NCI-H187 treated with DMSO at 0.1 percent for 48 hours (cell line): ENCODE measurements at regions not wholly inside any gene's neighbourhood (a gene's known extent, or its start where the extent isn't known, plus 50 kb on each side); places are given as distances from the start of the nearest gene placed in this dataset.

Experiments
- DNase-seq: peaks from one replicate; lab custom pipeline; 2025; lab: John Stamatoyannopoulos, UW

DNA sequence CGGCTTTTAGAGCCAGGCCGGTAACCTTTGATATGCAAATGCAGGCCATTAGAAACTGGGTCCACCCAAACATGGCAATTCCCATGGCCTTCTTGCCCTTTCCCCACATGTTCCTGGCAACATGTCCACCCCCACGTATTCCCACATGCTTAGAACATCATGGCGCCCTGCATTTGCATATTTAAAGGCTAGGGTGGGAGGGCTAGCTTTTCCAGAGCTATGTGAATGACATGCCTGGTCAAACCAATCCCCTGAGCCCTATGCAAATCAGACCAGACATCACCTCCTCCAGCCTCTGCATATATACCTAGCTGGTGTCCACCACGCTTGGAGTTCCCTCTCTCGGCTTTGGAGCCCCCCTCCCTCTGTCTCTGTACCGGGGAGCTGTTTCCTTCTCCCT is 481.9 kb downstream of the CDH2 start:
- no peak for DNase-seq

DNA sequence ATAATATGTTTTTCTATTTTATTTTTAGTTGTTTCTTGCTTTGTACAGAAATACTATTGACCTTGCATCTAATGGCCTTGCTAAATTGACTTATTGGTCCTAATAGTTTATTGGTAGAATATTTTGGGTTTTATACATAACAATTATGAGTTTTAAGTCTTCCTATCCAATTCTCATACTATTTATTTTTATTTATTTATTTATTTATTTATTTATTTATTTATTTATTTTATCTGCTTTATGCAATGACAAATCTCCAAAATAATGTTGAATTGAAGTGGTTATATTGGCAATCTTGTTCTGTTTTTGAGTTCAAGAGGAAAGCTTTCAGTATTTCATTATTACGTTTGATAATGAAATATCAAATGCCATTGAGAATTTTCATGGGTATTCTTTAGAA is 488.3 kb downstream of the CDH2 start:
- DNase-seq, result no peak

DNA sequence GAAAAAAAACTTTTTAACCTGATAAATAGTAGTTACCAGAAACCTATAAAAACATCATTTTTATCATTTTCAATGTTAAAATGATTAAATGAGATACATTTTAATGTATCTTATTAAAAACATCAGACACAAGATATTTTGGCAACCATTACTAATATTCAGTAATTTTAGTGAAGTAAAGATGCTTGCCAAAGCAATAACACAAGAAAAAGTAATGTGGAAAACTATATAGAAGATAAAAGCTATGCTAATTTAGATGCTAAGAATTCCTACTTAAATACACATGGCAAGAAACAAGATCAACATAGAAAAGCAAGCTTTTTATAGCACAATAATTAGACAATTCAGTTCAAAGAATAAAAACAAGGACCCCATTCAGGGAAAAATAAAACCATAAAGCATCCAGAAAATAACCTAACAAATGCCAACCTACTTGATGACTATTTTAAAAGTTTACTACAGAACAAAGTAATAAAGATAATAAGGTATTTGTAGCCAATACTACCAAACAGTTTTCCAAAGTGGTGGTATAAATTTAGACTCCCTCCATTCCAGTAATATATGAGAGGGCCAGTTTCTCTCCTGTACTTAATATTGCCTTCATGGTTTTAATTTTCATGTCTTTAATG is 489.5 kb downstream of the CDH2 start:
- DNase-seq, result no peak

DNA sequence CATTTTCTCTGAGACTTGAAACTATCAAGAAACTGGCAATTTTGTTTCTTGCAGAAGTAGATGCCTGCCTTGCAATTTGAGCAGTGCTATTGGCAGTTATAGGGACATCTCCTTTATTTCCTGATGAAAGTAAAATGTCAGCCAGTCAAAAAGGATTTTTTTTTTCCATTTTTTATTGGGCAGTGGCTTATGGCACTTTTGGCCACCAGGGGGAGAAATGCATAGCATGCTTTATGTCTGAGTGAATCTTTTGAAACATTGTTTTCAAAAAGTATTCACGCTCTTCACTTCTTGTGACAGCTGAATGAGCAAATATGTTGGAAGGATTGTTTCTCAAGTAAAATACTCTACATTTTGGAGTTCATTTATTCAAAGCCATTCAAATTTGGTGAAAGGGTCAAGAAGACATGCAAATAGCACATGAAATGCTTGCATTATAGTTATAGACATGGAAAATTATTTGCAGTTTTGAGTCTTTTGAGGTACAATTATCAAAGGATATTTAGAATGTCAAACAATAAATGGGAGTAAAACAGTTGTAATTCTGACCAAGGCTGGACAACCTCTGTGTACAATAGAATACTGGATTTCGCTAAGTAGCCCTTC is 491.0 kb downstream of the CDH2 start:
- no peak for DNase-seq

DNA sequence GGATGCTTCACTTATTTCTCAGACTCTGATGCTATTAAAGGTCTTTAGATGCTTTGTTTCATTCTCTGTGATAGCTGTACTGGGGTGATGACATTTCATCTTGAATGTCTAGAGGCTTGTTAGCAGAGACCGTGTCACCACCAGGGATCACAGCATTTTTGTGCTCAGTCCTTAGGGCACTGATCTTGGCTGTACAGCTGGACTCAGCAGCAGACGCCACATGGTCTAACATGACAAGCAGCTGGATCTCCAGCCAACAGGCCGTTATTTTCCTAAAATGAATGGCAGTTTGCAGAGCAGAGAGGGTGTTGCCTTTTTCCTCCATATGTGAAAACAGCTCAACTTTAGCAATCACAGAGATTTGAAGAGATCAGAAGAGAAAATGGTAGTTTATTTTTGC is 491.8 kb downstream of the CDH2 start:
- no peak for DNase-seq

DNA sequence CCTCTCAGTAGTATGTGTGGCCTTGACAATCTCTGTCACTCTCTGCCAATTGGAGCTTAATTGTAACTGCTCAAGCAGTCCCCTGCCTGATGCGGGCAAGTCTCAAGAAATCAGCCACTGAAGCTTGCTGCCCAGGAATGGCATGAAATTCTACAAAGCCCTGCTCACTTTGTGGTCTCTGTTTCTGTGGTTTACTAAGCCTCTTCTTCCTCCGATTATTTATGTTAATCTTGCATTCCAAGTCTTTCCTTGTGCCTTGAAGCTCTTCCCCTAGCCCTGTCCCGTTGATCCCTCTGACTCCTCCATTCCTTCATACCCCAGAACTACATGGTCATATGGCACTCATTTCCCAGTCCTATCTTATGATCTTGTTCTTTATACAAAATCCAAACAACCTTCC is 489.3 kb upstream of the CHST9 start:
- no peak for DNase-seq

GRCh38 chr18:27673861-27674260 is 488.8 kb upstream of the CHST9 start:
- no peak for DNase-seq

- DNase-seq, result no peak
Observed at GRCh38 chr18:27668158-27668557, 483.1 kb upstream of the CHST9 start.

DNA sequence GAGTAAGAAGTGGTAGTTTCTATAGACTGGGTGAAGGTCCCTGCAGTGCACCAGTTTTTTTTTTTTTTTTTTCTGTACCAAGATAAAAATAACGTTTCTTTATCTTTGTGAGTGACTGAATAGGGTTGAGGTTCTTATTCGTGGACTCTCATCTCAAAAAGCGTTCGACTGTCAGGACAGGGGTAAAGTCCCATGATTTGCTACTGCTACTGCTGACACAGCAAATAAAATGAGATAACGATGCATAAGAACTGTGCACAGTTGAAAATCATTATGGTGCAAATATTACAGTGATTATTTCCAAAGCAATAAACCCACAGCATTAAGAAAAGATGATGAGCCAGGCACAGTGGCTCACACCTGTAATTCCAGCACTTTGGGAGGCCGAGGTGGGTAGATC is 482.0 kb upstream of the CHST9 start:
- DNase-seq, result no peak

DNA sequence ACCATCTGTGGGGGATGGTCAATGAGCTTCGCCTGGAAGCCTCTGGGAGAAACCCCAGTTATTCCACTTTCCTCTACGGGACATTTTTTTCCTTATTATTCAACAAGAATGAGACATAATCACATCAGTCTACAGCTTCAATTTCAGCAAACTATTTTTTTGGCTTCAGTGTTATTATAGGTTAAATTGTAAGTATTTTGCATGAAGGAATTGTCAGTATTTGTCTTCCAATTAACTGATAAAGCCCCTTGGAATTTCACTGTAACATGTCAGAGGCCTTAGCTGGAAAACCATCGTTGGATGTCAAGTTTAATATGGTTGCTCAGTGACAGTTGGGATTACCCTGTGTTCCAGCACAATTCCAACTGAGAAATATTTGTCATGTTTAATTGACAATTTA is 480.9 kb upstream of the CHST9 start:
- no peak for DNase-seq

- DNase-seq, result no peak
Observed at GRCh38 chr18:27665264-27665799, 480.2 kb upstream of the CHST9 start.

DNA sequence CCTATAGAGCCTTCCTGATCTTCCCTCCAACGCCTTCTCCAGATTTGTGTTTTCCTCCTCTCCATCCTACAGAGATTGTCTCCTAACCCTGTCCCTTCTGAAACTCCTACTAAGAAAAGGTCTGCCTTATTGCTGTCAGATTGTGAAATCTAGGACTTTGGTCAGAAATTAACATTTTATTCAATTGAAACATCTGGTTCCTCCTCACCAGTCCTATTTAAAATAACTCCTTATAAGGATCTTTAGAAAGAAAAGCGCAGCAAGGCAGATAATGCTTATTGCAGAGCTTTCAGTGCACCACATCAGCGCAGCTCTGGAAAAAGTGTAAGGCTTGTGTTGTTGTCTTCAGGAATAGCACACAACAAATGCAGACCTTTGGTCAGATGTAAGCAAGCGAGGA is 477.8 kb upstream of the CHST9 start:
- no peak for DNase-seq

DNA sequence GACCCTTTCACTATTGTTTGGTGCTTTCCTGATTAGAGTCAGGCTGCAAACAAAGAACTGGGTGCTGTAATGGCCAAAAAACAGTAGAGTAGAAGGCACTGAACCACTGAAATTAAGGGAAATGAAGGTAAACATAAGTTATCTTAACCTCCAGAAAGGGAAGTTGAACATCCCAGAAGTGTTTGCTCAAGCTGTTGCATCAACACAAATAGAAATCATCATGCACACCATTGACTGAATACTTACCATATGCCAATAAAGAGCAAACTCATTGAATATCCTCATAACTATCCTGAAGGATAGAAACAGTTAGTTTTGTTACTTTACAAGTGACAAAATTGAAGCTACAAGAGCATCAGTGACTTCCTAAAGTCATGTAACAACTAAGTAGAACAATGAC is 477.4 kb upstream of the CHST9 start:
- no peak for DNase-seq

DNA sequence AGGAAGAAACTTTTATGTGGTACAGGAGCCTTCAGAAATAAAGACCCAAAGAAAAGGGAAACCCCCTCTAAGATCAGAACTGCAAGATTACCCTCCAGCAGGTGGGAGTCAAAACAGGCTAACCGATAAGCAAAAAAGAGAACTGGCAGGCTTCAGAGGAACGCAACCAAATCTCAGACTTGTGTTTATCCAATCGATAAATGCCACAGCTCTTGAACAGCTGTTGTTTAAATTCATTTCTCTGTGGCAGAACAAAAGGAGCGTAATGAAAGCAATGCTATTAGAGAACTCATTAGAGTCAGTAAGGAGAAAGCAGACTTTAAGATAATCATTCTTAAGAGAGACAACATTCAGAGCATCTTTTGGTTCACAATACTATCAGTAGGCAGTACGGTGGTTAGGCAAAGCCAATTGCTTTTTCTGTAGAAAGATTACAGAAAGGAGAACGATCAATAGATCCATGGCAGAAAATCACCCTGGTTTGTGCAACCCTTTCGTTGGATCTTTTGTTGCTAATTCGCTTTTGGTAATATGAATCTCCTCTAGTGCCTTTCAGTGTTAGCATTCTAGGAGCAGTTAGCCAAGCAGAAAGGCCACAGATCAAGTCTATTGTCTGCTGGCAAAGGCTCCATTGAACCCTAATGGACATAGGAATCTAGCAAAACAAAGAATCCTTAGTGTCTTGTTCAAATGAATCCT is 476.4 kb upstream of the CHST9 start:
- peak; percentile 19 for DNase-seq

GRCh38 chr18:27656905-27657304 is 471.8 kb upstream of the CHST9 start:
- DNase-seq, result no peak

GRCh38 chr18:27656167-27656778 is 471.2 kb upstream of the CHST9 start:
- DNase-seq, result no peak

GRCh38 chr18:27653247-27653646 is 468.1 kb upstream of the CHST9 start:
- no peak for DNase-seq

DNA sequence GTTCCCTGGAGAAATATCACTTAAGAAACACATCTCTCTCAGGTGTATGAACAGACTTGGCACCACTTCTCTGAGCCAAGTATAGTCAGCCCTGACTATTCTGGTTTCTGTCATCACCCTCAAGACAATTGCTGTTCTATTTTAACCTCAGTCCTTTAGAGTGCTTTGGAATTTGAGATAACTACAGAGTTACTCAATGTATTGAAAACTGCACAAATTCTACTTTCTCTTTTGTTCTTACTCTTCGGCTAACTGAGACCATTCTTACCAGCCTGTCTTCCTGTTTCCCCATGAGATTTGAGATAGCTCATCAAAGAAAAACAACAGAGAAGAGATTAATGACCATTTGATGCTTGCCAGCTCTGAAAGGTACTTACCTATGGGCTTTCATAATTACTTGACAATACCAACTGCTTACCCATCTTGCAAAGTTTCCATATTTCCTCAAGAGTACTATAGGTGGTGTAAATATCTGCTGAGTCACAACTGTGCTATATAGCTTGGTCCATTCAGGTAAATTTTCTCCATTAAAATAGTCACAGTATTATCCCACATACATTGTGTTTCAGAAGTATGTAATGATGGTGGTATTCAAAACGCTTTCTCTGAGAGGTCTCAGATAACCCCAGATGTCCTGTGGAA is 467.5 kb upstream of the CHST9 start:
- no peak for DNase-seq

GRCh38 chr18:27649621-27650020 is 464.5 kb upstream of the CHST9 start:
- no peak for DNase-seq

- no peak for DNase-seq
Observed at GRCh38 chr18:27645929-27646328, 460.8 kb upstream of the CHST9 start.

GRCh38 chr18:27636576-27637085 is 451.5 kb upstream of the CHST9 start:
- peak; percentile 12 for DNase-seq

DNA sequence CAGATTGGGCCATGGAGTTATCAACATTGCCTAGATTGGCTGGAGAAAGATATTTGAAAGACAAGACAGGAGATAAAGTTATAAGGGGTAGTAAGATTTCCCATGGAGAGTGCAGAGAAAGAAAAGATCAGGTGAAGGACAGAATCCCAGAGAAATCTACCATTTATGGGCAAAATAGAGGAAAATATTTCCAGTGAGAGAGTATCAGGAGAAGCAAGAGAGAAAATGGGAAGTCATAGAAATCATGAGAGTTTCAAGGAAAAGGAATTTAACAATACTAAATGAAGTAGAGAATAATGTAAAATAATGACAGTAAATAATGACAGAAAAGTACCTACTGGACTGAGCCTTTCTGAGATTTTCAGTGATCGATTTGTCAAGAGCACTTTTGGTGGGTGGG is 447.6 kb upstream of the CHST9 start:
- DNase-seq, result no peak
